ENCODE measurements at regions not wholly inside any gene's neighbourhood (a gene's known extent, or its start where the extent isn't known, plus 50 kb on each side); places are given as distances from the start of the nearest gene placed in this dataset.

GRCh38 chrX:1851527-1851926 is 236.7 kb downstream of the ASMT start:
- BruUV-seq (replicated peaks): no TSS peak
- Mint-ChIP-seq H3K9me3 (ENCODE audit: unreplicated experiment) (peaks cover 23% of the 10 kb centered on the region), H3K27ac (ENCODE audit: unreplicated experiment) (no peak overlapping the region), H3K27me3 (ENCODE audit: insufficient read depth, unreplicated experiment) (no peaks in the 10 kb centered on the region), H3K4me3 (ENCODE audit: unreplicated experiment) (no peak overlapping the region), H3K36me3 (ENCODE audit: insufficient read depth, unreplicated experiment) (no peaks in the 10 kb centered on the region), H3K4me1 (ENCODE audit: low read depth, unreplicated experiment) (no peaks in the 10 kb centered on the region)
- DNase-seq: no peak
- TF ChIP-seq, protein P1, sequence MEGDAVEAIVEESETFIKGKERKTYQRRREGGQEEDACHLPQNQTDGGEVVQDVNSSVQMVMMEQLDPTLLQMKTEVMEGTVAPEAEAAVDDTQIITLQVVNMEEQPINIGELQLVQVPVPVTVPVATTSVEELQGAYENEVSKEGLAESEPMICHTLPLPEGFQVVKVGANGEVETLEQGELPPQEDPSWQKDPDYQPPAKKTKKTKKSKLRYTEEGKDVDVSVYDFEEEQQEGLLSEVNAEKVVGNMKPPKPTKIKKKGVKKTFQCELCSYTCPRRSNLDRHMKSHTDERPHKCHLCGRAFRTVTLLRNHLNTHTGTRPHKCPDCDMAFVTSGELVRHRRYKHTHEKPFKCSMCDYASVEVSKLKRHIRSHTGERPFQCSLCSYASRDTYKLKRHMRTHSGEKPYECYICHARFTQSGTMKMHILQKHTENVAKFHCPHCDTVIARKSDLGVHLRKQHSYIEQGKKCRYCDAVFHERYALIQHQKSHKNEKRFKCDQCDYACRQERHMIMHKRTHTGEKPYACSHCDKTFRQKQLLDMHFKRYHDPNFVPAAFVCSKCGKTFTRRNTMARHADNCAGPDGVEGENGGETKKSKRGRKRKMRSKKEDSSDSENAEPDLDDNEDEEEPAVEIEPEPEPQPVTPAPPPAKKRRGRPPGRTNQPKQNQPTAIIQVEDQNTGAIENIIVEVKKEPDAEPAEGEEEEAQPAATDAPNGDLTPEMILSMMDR (IDR thresholded peaks at IDR 0.05; ENCODE audit: insufficient read depth in 1 of 2, low read depth in 1 of 2, low read length in 1 of 2, severe bottlenecking in 1 of 2, unreplicated experiment in 1 of 2): no peak
- Histone ChIP-seq H3K27me3 (replicated peaks; ENCODE audit: control insufficient read depth, insufficient read depth, low read length) (no peaks in the 10 kb centered on the region), H3K9me3 (no peaks in the 10 kb centered on the region), H3K36me3 (ENCODE audit: control insufficient read depth, insufficient read depth, low read length) (no peaks in the 10 kb centered on the region), H3K4me1 (no peaks in the 10 kb centered on the region), H3K4me3 (ENCODE audit: low read depth, low read length) (no peak overlapping the region)
- ChIA-PET POLR2A (no interaction called here), CTCF (no interaction called here)
- intact Hi-C loops (cut with micrococcal nuclease; ENCODE audit: unreplicated experiment): no loop called here

DNA sequence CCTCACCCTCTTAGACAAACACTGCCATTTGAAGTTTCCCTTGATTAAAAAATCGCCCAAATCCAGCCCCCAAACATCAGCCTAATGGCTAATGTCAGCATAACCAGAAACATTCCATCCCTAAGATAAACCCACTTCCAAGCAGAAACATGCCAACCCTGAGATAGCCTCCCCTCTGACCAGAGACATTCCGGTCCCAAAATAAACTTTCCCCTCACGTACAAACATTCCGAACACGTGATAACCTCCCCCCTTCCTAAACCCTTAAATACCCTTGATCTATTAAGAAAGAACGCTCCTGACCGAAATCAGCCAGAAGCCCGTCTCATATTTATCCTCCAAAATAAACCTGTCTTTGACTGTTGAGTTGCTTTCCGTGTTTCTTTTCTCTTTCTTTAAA is 237.2 kb downstream of the ASMT start:
- intact Hi-C loops (cut with micrococcal nuclease; ENCODE audit: unreplicated experiment): no loop called here
- H3K27me3 Mint-ChIP-seq (ENCODE audit: insufficient read depth, unreplicated experiment): no peaks in the 10 kb centered on the region
- DNase-seq: no peak
- H3K9me3 Mint-ChIP-seq (ENCODE audit: unreplicated experiment): peaks cover 23% of the 10 kb centered on the region
- H3K4me1 ChIP-seq: no peaks in the 10 kb centered on the region
- no peaks in the 10 kb centered on the region for H3K36me3 ChIP-seq (ENCODE audit: control insufficient read depth, insufficient read depth, low read length)
- BruUV-seq (replicated peaks): no TSS peak
- ChIA-PET POLR2A (no interaction called here), CTCF (no interaction called here)
- TF ChIP-seq, protein P1 (IDR thresholded peaks at IDR 0.05; ENCODE audit: insufficient read depth in 1 of 2, low read depth in 1 of 2, low read length in 1 of 2, severe bottlenecking in 1 of 2, unreplicated experiment in 1 of 2): no peak
- H3K4me1 Mint-ChIP-seq (ENCODE audit: low read depth, unreplicated experiment): no peaks in the 10 kb centered on the region
- no peaks in the 10 kb centered on the region for H3K9me3 ChIP-seq
- H3K36me3 Mint-ChIP-seq (ENCODE audit: insufficient read depth, unreplicated experiment): no peaks in the 10 kb centered on the region
- no peak overlapping the region for H3K4me3 Mint-ChIP-seq (ENCODE audit: unreplicated experiment)
- no peak overlapping the region for H3K4me3 ChIP-seq (ENCODE audit: low read depth, low read length)
- H3K27ac Mint-ChIP-seq (ENCODE audit: unreplicated experiment): no peak overlapping the region
- no peaks in the 10 kb centered on the region for H3K27me3 ChIP-seq (replicated peaks; ENCODE audit: control insufficient read depth, insufficient read depth, low read length)

DNA sequence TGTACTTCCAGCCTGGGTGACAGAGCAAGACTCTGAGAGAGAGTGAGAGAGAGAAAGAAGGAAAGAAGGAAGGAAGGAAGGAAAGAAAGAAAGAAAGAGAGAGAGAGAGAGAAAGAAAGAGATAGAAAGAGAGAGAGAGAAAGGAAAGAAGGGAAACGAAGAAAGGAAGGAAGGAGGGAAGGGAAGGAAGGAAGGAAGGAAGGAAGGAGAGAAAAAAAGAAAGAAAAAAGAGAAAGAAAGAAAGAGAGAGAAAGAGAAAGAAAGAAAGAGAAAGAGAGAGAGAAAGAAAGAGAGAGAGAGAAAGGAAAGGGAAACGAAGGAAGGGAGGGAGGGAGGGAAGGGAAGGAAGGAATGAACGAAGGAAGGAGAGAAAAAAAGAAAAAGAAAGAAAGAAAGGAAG is 238.6 kb downstream of the ASMT start:
- Mint-ChIP-seq H3K4me1 (ENCODE audit: low read depth, unreplicated experiment) (no peaks in the 10 kb centered on the region), H3K27me3 (ENCODE audit: insufficient read depth, unreplicated experiment) (no peaks in the 10 kb centered on the region), H3K36me3 (ENCODE audit: insufficient read depth, unreplicated experiment) (no peaks in the 10 kb centered on the region), H3K27ac (ENCODE audit: unreplicated experiment) (no peak overlapping the region), H3K4me3 (ENCODE audit: unreplicated experiment) (no peak overlapping the region), H3K9me3 (ENCODE audit: unreplicated experiment) (peaks cover 28% of the 10 kb centered on the region)
- no peak for DNase-seq
- intact Hi-C loops (cut with micrococcal nuclease; ENCODE audit: unreplicated experiment): no loop called here
- Histone ChIP-seq H3K27me3 (replicated peaks; ENCODE audit: control insufficient read depth, insufficient read depth, low read length) (no peaks in the 10 kb centered on the region), H3K9me3 (no peaks in the 10 kb centered on the region), H3K4me1 (no peaks in the 10 kb centered on the region), H3K4me3 (ENCODE audit: low read depth, low read length) (no peak overlapping the region), H3K36me3 (ENCODE audit: control insufficient read depth, insufficient read depth, low read length) (no peaks in the 10 kb centered on the region)
- BruUV-seq (replicated peaks): no TSS peak
- TF ChIP-seq, protein P1 (IDR thresholded peaks at IDR 0.05; ENCODE audit: insufficient read depth in 1 of 2, low read depth in 1 of 2, low read length in 1 of 2, severe bottlenecking in 1 of 2, unreplicated experiment in 1 of 2): no peak
- ChIA-PET CTCF (no interaction called here), POLR2A (no interaction called here)

All from Caco-2 (cell line).